SU-DHL-6 (cell line): ENCODE measurements at regions not wholly inside any gene's neighbourhood (a gene's known extent, or its start where the extent isn't known, plus 50 kb on each side); places are given as distances from the start of the nearest gene placed in this dataset.

Source experiments
- EZH2phosphoT487 ChIP-seq: fragments of 200-600 bp; sonication (generic), shearing (Covaris generic); conservative IDR thresholded peaks from 2 replicates; pipeline ENCODE4 v1.6.1; 2018; ENCODE audit warnings: mild to moderate bottlenecking, antibody characterized with exemption, low read length, moderate library complexity, mixed read lengths
- TF ChIP-seq, protein P1 (sequence below): fragments of 200-600 bp; sonication (generic); IDR thresholded peaks from one replicate; pipeline ENCODE4 v1.5.1; 2017; ENCODE audit warnings: antibody characterized with exemption, mild to moderate bottlenecking, low read length, moderate library complexity; ENCODE audit not compliant: insufficient read depth, poor library complexity, severe bottlenecking

DNA sequence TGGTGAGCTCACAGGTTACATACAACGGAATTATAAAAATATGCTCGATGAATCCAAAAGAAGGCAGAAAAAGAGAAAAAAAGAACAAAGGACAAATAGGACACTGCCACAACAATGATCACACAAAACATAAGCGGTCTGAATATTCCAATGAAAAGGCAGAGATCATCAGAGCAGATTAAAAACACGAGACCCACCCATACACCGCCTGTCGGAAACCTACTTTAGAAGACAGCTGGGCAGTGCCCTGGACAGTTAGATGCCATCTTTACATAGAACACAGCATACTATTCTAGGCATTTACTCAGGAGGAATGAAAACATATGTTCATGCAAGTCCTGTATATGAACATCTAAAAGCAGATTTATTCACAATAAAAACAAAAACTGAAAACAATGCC, 204.1 kb downstream of the TTLL2 start:
- TF ChIP-seq, protein P1, sequence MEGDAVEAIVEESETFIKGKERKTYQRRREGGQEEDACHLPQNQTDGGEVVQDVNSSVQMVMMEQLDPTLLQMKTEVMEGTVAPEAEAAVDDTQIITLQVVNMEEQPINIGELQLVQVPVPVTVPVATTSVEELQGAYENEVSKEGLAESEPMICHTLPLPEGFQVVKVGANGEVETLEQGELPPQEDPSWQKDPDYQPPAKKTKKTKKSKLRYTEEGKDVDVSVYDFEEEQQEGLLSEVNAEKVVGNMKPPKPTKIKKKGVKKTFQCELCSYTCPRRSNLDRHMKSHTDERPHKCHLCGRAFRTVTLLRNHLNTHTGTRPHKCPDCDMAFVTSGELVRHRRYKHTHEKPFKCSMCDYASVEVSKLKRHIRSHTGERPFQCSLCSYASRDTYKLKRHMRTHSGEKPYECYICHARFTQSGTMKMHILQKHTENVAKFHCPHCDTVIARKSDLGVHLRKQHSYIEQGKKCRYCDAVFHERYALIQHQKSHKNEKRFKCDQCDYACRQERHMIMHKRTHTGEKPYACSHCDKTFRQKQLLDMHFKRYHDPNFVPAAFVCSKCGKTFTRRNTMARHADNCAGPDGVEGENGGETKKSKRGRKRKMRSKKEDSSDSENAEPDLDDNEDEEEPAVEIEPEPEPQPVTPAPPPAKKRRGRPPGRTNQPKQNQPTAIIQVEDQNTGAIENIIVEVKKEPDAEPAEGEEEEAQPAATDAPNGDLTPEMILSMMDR: no peak
- TF ChIP-seq EZH2phosphoT487: no peak
